Activated CD8-positive, alpha-beta memory T cell treated with anti-CD3 and anti-CD28 coated beads, Interleukin-2, amount 10 ng/mL, durations not matched to agents 7 days and 5 days (primary cell): ENCODE measurements at regions not wholly inside any gene's neighbourhood (a gene's known extent, or its start where the extent isn't known, plus 50 kb on each side); places are given as distances from the start of the nearest gene placed in this dataset.
"Not testable (repeated sequence)": the region's sequence is repeated elsewhere in the genome, so short reads cannot be mapped to it uniquely, and the experiment has no call there.

Experiments
- ATAC-seq: fragments of 150-1000 bp; cut with Tn5 transposase; one replicate; pipeline ENCODE4 v1.10.0; 2021; ENCODE audit warnings: moderate library complexity
- CTCF ChIA-PET: fragments of 350-600 bp; sonication (Branson Sonifier 250); formaldehyde crosslinking; loops from one replicate; lab custom pipeline; 2021; ENCODE audit warnings: antibody characterized with exemption; lab: Charles Lee
- DNase-seq: peaks from one replicate; pipeline ENCODE4 v3.0.0-alpha.2; 2020
- H3K27ac Mint-ChIP-seq: one replicate; pipeline ENCODE4 v1.8.0; 2021; ENCODE audit warnings: mild to moderate bottlenecking, mixed read lengths
- H3K27me3 Mint-ChIP-seq: one replicate; pipeline ENCODE4 v1.8.0; 2021; ENCODE audit warnings: mixed read lengths
- H3K36me3 Mint-ChIP-seq: one replicate; pipeline ENCODE4 v1.8.0; 2021; ENCODE audit warnings: mild to moderate bottlenecking, mixed read lengths
- H3K4me1 Mint-ChIP-seq: one replicate; pipeline ENCODE4 v1.8.0; 2021; ENCODE audit warnings: mixed read lengths
- H3K4me3 Mint-ChIP-seq: one replicate; pipeline ENCODE4 v1.8.0; 2021; ENCODE audit warnings: mild to moderate bottlenecking, moderate library complexity, mixed read lengths
- H3K9me3 Mint-ChIP-seq: one replicate; pipeline ENCODE4 v1.8.0; 2022; ENCODE audit warnings: low read depth, mixed read lengths

GRCh38 chr18:29439398-29439797 is 1262.5 kb upstream of the CDH2 start:
- CTCF ChIA-PET, result no interaction called here
- H3K4me3 Mint-ChIP-seq, result no peak overlapping the region
- no peaks in the 10 kb centered on the region for H3K36me3 Mint-ChIP-seq
- DNase-seq (no peak), ATAC-seq (no peak)
- no peak overlapping the region for H3K27ac Mint-ChIP-seq
- no peaks in the 10 kb centered on the region for H3K4me1 Mint-ChIP-seq
- H3K27me3 Mint-ChIP-seq, result no peaks in the 10 kb centered on the region
- peaks cover 13% of the 10 kb centered on the region for H3K9me3 Mint-ChIP-seq

- H3K4me3 Mint-ChIP-seq, result no peak overlapping the region
- no peaks in the 10 kb centered on the region for H3K27me3 Mint-ChIP-seq
These were observed 1259.5 kb upstream of the CDH2 start for GRCh38 chr18:29436459-29436858.

GRCh38 chr18:29434650-29435049 is 1257.7 kb upstream of the CDH2 start:
- Mint-ChIP-seq H3K4me1 (no peaks in the 10 kb centered on the region), H3K27ac (no peak overlapping the region), H3K9me3 (peaks cover 17% of the 10 kb centered on the region), H3K27me3 (no peaks in the 10 kb centered on the region), H3K36me3 (no peaks in the 10 kb centered on the region), H3K4me3 (no peak overlapping the region)
- ATAC-seq (no peak), DNase-seq (no peak)
- CTCF ChIA-PET, result no interaction called here

More at GRCh38 chr18:29436459-29436858, 1259.5 kb upstream of the CDH2 start:
- ATAC-seq, result no peak
- no peak for DNase-seq
- H3K36me3 Mint-ChIP-seq, result no peaks in the 10 kb centered on the region
- no peak overlapping the region for H3K27ac Mint-ChIP-seq
- no peaks in the 10 kb centered on the region for H3K4me1 Mint-ChIP-seq
- CTCF ChIA-PET, result no interaction called here
- peaks cover 14% of the 10 kb centered on the region for H3K9me3 Mint-ChIP-seq

- H3K4me1 Mint-ChIP-seq, result no peaks in the 10 kb centered on the region
- H3K36me3 Mint-ChIP-seq, result no peaks in the 10 kb centered on the region
- H3K27ac Mint-ChIP-seq, result no peak overlapping the region
- H3K9me3 Mint-ChIP-seq, result peaks cover 14% of the 10 kb centered on the region
- no peaks in the 10 kb centered on the region for H3K27me3 Mint-ChIP-seq
- ATAC-seq (no peak), DNase-seq (no peak)
- H3K4me3 Mint-ChIP-seq, result no peak overlapping the region
- CTCF ChIA-PET, result no interaction called here
These were observed 1253.5 kb upstream of the CDH2 start for GRCh38 chr18:29430416-29430815.

GRCh38 chr18:29418136-29418535 is 1241.2 kb upstream of the CDH2 start:
- Mint-ChIP-seq H3K36me3 (no peaks in the 10 kb centered on the region), H3K9me3 (peaks cover 15% of the 10 kb centered on the region), H3K27ac (no peak overlapping the region), H3K4me1 (no peaks in the 10 kb centered on the region), H3K4me3 (no peak overlapping the region), H3K27me3 (no peaks in the 10 kb centered on the region)
- ATAC-seq (no peak), DNase-seq (no peak)
- CTCF ChIA-PET, result no interaction called here

GRCh38 chr18:29406996-29407395 is 1230.1 kb upstream of the CDH2 start:
- CTCF ChIA-PET, result no interaction called here
- H3K36me3 Mint-ChIP-seq, result no peaks in the 10 kb centered on the region
- no peaks in the 10 kb centered on the region for H3K27me3 Mint-ChIP-seq
- ATAC-seq (no peak), DNase-seq (no peak)
- no peak overlapping the region for H3K4me3 Mint-ChIP-seq
- no peaks in the 10 kb centered on the region for H3K4me1 Mint-ChIP-seq
- H3K27ac Mint-ChIP-seq, result no peak overlapping the region
- H3K9me3 Mint-ChIP-seq, result peaks cover 2% of the 10 kb centered on the region

- Mint-ChIP-seq H3K36me3 (no peaks in the 10 kb centered on the region), H3K9me3 (peaks cover 11% of the 10 kb centered on the region), H3K27ac (no peak overlapping the region), H3K4me1 (no peaks in the 10 kb centered on the region), H3K4me3 (no peak overlapping the region), H3K27me3 (no peaks in the 10 kb centered on the region)
- ATAC-seq, result no peak
- no peak for DNase-seq
- CTCF ChIA-PET, result no interaction called here
These were observed 1220.6 kb upstream of the CDH2 start for GRCh38 chr18:29397536-29397935.

- Mint-ChIP-seq H3K27me3 (no peaks in the 10 kb centered on the region), H3K27ac (no peak overlapping the region), H3K9me3 (peaks cover 6% of the 10 kb centered on the region), H3K36me3 (no peaks in the 10 kb centered on the region), H3K4me1 (no peaks in the 10 kb centered on the region), H3K4me3 (no peak overlapping the region)
- CTCF ChIA-PET, result no interaction called here
- ATAC-seq (no peak), DNase-seq (no peak)
These were observed 1206.7 kb upstream of the CDH2 start for GRCh38 chr18:29383311-29384273.

GRCh38 chr18:29378651-29379136 is 1201.8 kb upstream of the CDH2 start:
- ATAC-seq (no peak), DNase-seq (no peak)
- H3K4me1 Mint-ChIP-seq, result no peaks in the 10 kb centered on the region
- H3K27ac Mint-ChIP-seq, result no peak overlapping the region
- CTCF ChIA-PET, result no interaction called here
- H3K9me3 Mint-ChIP-seq, result peaks cover 2% of the 10 kb centered on the region
- H3K27me3 Mint-ChIP-seq, result no peaks in the 10 kb centered on the region
- no peaks in the 10 kb centered on the region for H3K36me3 Mint-ChIP-seq
- no peak overlapping the region for H3K4me3 Mint-ChIP-seq

GRCh38 chr18:29377346-29377745 is 1200.4 kb upstream of the CDH2 start:
- CTCF ChIA-PET, result no interaction called here
- H3K27me3 Mint-ChIP-seq, result no peaks in the 10 kb centered on the region
- no peak overlapping the region for H3K27ac Mint-ChIP-seq
- H3K4me1 Mint-ChIP-seq, result no peaks in the 10 kb centered on the region
- peaks cover 6% of the 10 kb centered on the region for H3K9me3 Mint-ChIP-seq
- DNase-seq, result no peak
- no peaks in the 10 kb centered on the region for H3K36me3 Mint-ChIP-seq
- no peak for ATAC-seq
- no peak overlapping the region for H3K4me3 Mint-ChIP-seq

GRCh38 chr18:29373000-29373399 is 1196.1 kb upstream of the CDH2 start:
- Mint-ChIP-seq H3K36me3 (no peaks in the 10 kb centered on the region), H3K27ac (no peak overlapping the region), H3K27me3 (no peaks in the 10 kb centered on the region), H3K4me3 (no peak overlapping the region), H3K9me3 (peaks cover 6% of the 10 kb centered on the region), H3K4me1 (no peaks in the 10 kb centered on the region)
- DNase-seq, result no peak
- CTCF ChIA-PET, result no interaction called here
- ATAC-seq, result no peak

GRCh38 chr18:29361843-29362242 is 1184.9 kb upstream of the CDH2 start:
- no peaks in the 10 kb centered on the region for H3K36me3 Mint-ChIP-seq
- no peaks in the 10 kb centered on the region for H3K27me3 Mint-ChIP-seq
- CTCF ChIA-PET, result no interaction called here
- no peak for DNase-seq
- H3K27ac Mint-ChIP-seq, result no peak overlapping the region
- no peak for ATAC-seq
- H3K4me1 Mint-ChIP-seq, result no peaks in the 10 kb centered on the region
- H3K9me3 Mint-ChIP-seq, result peaks cover 18% of the 10 kb centered on the region
- H3K4me3 Mint-ChIP-seq, result no peak overlapping the region

- ATAC-seq, H3K4me1 Mint-ChIP-seq, H3K4me3 Mint-ChIP-seq, H3K27me3 Mint-ChIP-seq, DNase-seq, CTCF ChIA-PET, H3K27ac Mint-ChIP-seq, H3K36me3 Mint-ChIP-seq: not testable (repeated sequence)
- peaks cover 23% of the 10 kb centered on the region for H3K9me3 Mint-ChIP-seq
These were observed 1183.7 kb upstream of the CDH2 start for GRCh38 chr18:29360659-29361058.

GRCh38 chr18:29359222-29359621 is 1182.3 kb upstream of the CDH2 start:
- DNase-seq, H3K36me3 Mint-ChIP-seq, H3K4me1 Mint-ChIP-seq, ATAC-seq, CTCF ChIA-PET, H3K4me3 Mint-ChIP-seq, H3K27ac Mint-ChIP-seq, H3K27me3 Mint-ChIP-seq: not testable (repeated sequence)
- H3K9me3 Mint-ChIP-seq, result peaks cover 28% of the 10 kb centered on the region
